GM23338 (cell line): ENCODE measurements at regions not wholly inside any gene's neighbourhood (a gene's known extent, or its start where the extent isn't known, plus 50 kb on each side); places are given as distances from the start of the nearest gene placed in this dataset.

Experiments used
- ATAC-seq: fragments of 200-7000 bp; cut with Tn5 transposase; 3 replicates; pipeline ENCODE4 v1.9.1; 2020
- DNase-seq: peaks from one replicate; pipeline ENCODE4 v3.0.0-alpha.2; 2015; ENCODE audit warnings: low spot score
- H2AFZ ChIP-seq: fragments of 200-600 bp; sonication (generic); 2 replicates; pipeline ENCODE4 v1.8.0; 2016; ENCODE audit warnings: antibody characterized with exemption, mild to moderate bottlenecking, moderate library complexity
- H3F3A ChIP-seq: fragments of 200-600 bp; sonication (generic); replicated peaks from 2 replicates; pipeline ENCODE4 v1.8.0; 2017; ENCODE audit warnings: antibody characterized with exemption, mixed run types, low read depth
- H3K27ac ChIP-seq: fragments of 200-600 bp; sonication (generic); 2 replicates; pipeline ENCODE4 v1.6.1; 2016; ENCODE audit warnings: low read depth
- H3K27me3 ChIP-seq: fragments of 200-600 bp; sonication (generic); 2 replicates; pipeline ENCODE4 v1.8.0; 2016; ENCODE audit warnings: mild to moderate bottlenecking, mixed run types, moderate library complexity; ENCODE audit not compliant: insufficient read depth
- H3K36me3 ChIP-seq: fragments of 200-600 bp; sonication (generic); 2 replicates; pipeline ENCODE4 v1.8.0; 2016; ENCODE audit warnings: mild to moderate bottlenecking; ENCODE audit not compliant: insufficient read depth
- H3K4me1 ChIP-seq: fragments of 200-600 bp; sonication (generic); 2 replicates; pipeline ENCODE4 v1.8.0; 2016; ENCODE audit warnings: mild to moderate bottlenecking, moderate library complexity; ENCODE audit not compliant: insufficient read depth
- H3K4me2 ChIP-seq: fragments of 200-600 bp; sonication (generic); 2 replicates; pipeline ENCODE4 v1.7.1; 2017; ENCODE audit warnings: mixed run types
- H3K4me3 ChIP-seq: fragments of 200-600 bp; sonication (generic); 2 replicates; pipeline ENCODE4 v1.6.1; 2016; ENCODE audit warnings: mixed run types
- H3K79me2 ChIP-seq: fragments of 200-600 bp; sonication (generic); replicated peaks from 2 replicates; pipeline ENCODE4 v1.8.0; 2017; ENCODE audit warnings: mild to moderate bottlenecking; ENCODE audit not compliant: insufficient read depth
- H3K9me2 ChIP-seq: fragments of 200-600 bp; sonication (generic); 2 replicates; pipeline ENCODE4 v1.8.0; 2017; ENCODE audit not compliant: insufficient read depth
- H4K20me1 ChIP-seq: fragments of 200-600 bp; sonication (generic); replicated peaks from 2 replicates; pipeline ENCODE4 v1.8.0; 2017; ENCODE audit warnings: mild to moderate bottlenecking; ENCODE audit not compliant: insufficient read depth
- H3K27ac Mint-ChIP-seq: 2 replicates; pipeline ENCODE4 v1.8.0; 2020; ENCODE audit warnings: inconsistent platforms, mild to moderate bottlenecking, moderate library complexity, mixed read lengths
- H3K27me3 Mint-ChIP-seq: 3 replicates; pipeline ENCODE4 v1.8.0; 2022; ENCODE audit warnings: low read depth, mild to moderate bottlenecking, moderate library complexity, mixed read lengths, inconsistent platforms; ENCODE audit not compliant: insufficient read depth, poor library complexity
- H3K36me3 Mint-ChIP-seq: 3 replicates; pipeline ENCODE4 v1.8.0; 2021; ENCODE audit warnings: low read depth, mild to moderate bottlenecking, inconsistent platforms, moderate library complexity, mixed read lengths
- H3K4me1 Mint-ChIP-seq: 3 replicates; pipeline ENCODE4 v1.8.0; 2020; ENCODE audit warnings: mild to moderate bottlenecking, inconsistent platforms, mixed read lengths
- H3K4me3 Mint-ChIP-seq: 3 replicates; pipeline ENCODE4 v1.8.0; 2021; ENCODE audit warnings: moderate library complexity, mild to moderate bottlenecking, inconsistent platforms, mixed read lengths
- H3K9me3 Mint-ChIP-seq: 3 replicates; pipeline ENCODE4 v1.8.0; 2020; ENCODE audit warnings: moderate library complexity, mild to moderate bottlenecking, inconsistent platforms, mixed read lengths
- CREB1 ChIP-seq: fragments of 250-450 bp; sonication (Bioruptor Pico); IDR thresholded peaks from 2 replicates; pipeline ENCODE4 v1.5.0; 2020; ENCODE audit warnings: low read depth, mild to moderate bottlenecking, moderate library complexity
- ETS1 ChIP-seq: IDR thresholded peaks from 2 replicates; pipeline ENCODE4 v1.6.1; 2016; ENCODE audit warnings: antibody characterized with exemption
- EZH2 ChIP-seq: fragments of 200-600 bp; sonication (generic); IDR thresholded peaks from one replicate; pipeline ENCODE4 v1.8.0; 2017; ENCODE audit warnings: antibody characterized with exemption, mild to moderate bottlenecking, low read depth; ENCODE audit not compliant: unreplicated experiment
- JUNB ChIP-seq: IDR thresholded peaks from one replicate; pipeline ENCODE4 v1.6.1; 2016; ENCODE audit warnings: antibody characterized with exemption; ENCODE audit not compliant: unreplicated experiment
- POLR2AphosphoS5 ChIP-seq: IDR thresholded peaks from 2 replicates; pipeline ENCODE4 v1.6.1; 2016; ENCODE audit warnings: antibody characterized with exemption, low read depth
- REST ChIP-seq: IDR thresholded peaks from one replicate; pipeline ENCODE4 v1.6.1; 2018; ENCODE audit warnings: antibody characterized with exemption; ENCODE audit not compliant: unreplicated experiment
- ZNF114 ChIP-seq: fragments of 250-450 bp; sonication (Bioruptor Pico); IDR thresholded peaks from 2 replicates; pipeline ENCODE4 v1.5.0; 2020; ENCODE audit warnings: mild to moderate bottlenecking, moderate library complexity
- ZNF331 ChIP-seq: fragments of 250-450 bp; sonication (Bioruptor Pico); IDR thresholded peaks from 2 replicates; pipeline ENCODE4 v1.5.0; 2020; ENCODE audit warnings: low read depth, mild to moderate bottlenecking, moderate library complexity
- TF ChIP-seq, protein P1 (sequence below): fragments of 250-450 bp; sonication (Bioruptor Pico); IDR thresholded peaks from 2 replicates; pipeline ENCODE4 v1.5.0; 2020; ENCODE audit warnings: mild to moderate bottlenecking, moderate library complexity
- TF ChIP-seq, protein P2 (sequence below), 2 experiments: fragments of 200-600 bp in 1 of 2; sonication (generic) in 1 of 2; conservative IDR thresholded peaks; 2 replicates each; pipeline versions ENCODE4 v1.5.1 to v1.6.1; 2016 to 2017; ENCODE audit warnings: antibody characterized with exemption in 2 of 2, low read depth in 2 of 2, mild to moderate bottlenecking in 2 of 2, moderate library complexity in 1 of 2

- TF ChIP-seq, protein P1, sequence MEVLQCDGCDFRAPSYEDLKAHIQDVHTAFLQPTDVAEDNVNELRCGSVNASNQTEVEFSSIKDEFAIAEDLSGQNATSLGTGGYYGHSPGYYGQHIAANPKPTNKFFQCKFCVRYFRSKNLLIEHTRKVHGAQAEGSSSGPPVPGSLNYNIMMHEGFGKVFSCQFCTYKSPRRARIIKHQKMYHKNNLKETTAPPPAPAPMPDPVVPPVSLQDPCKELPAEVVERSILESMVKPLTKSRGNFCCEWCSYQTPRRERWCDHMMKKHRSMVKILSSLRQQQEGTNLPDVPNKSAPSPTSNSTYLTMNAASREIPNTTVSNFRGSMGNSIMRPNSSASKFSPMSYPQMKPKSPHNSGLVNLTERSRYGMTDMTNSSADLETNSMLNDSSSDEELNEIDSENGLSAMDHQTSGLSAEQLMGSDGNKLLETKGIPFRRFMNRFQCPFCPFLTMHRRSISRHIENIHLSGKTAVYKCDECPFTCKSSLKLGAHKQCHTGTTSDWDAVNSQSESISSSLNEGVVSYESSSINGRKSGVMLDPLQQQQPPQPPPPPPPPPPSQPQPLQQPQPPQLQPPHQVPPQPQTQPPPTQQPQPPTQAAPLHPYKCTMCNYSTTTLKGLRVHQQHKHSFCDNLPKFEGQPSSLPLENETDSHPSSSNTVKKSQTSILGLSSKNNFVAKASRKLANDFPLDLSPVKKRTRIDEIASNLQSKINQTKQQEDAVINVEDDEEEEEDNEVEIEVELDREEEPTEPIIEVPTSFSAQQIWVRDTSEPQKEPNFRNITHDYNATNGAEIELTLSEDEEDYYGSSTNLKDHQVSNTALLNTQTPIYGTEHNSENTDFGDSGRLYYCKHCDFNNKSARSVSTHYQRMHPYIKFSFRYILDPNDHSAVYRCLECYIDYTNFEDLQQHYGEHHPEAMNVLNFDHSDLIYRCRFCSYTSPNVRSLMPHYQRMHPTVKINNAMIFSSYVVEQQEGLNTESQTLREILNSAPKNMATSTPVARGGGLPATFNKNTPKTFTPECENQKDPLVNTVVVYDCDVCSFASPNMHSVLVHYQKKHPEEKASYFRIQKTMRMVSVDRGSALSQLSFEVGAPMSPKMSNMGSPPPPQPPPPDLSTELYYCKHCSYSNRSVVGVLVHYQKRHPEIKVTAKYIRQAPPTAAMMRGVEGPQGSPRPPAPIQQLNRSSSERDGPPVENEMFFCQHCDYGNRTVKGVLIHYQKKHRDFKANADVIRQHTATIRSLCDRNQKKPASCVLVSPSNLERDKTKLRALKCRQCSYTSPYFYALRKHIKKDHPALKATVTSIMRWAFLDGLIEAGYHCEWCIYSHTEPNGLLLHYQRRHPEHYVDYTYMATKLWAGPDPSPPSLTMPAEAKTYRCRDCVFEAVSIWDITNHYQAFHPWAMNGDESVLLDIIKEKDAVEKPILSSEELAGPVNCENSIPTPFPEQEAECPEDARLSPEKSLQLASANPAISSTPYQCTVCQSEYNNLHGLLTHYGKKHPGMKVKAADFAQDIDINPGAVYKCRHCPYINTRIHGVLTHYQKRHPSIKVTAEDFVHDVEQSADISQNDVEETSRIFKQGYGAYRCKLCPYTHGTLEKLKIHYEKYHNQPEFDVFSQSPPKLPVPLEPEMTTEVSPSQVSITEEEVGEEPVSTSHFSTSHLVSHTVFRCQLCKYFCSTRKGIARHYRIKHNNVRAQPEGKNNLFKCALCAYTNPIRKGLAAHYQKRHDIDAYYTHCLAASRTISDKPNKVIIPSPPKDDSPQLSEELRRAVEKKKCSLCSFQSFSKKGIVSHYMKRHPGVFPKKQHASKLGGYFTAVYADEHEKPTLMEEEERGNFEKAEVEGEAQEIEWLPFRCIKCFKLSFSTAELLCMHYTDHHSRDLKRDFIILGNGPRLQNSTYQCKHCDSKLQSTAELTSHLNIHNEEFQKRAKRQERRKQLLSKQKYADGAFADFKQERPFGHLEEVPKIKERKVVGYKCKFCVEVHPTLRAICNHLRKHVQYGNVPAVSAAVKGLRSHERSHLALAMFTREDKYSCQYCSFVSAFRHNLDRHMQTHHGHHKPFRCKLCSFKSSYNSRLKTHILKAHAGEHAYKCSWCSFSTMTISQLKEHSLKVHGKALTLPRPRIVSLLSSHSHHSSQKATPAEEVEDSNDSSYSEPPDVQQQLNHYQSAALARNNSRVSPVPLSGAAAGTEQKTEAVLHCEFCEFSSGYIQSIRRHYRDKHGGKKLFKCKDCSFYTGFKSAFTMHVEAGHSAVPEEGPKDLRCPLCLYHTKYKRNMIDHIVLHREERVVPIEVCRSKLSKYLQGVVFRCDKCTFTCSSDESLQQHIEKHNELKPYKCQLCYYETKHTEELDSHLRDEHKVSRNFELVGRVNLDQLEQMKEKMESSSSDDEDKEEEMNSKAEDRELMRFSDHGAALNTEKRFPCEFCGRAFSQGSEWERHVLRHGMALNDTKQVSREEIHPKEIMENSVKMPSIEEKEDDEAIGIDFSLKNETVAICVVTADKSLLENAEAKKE (CRISPR knock-in tag): no peak
- TF ChIP-seq ZNF114 (CRISPR knock-in tag): no peak
Measured at GRCh38 chr13:50573066-50573465, 270.4 kb downstream of the DLEU7 start (continued).

DNA sequence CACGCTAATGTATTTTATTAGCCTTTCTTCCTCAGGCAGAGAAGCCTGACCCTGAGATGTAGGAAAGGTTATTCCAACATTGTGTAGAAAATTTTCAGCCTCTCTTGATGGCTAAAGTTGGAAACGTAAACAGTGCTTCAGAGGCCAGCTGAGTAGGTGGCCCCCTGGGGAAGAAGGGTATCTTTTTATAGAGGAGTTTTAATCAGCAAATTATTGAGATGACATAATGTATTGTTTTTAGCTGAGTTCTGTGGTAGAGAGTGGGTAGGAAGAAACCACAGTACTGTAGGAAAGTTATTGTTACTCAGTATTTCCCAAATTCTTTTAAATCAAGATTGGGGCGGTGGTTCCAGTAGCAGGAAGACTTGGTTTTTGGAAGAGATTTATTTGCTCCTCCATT lies 268.8 kb downstream of the DLEU7 start:
- H4K20me1 ChIP-seq: no peaks in the 10 kb centered on the region
- H3K4me2 ChIP-seq: no peak overlapping the region
- no peak overlapping the region for H3K4me3 ChIP-seq
- no peaks in the 10 kb centered on the region for H3K36me3 ChIP-seq
- Mint-ChIP-seq H3K4me3 (no peak overlapping the region), H3K27ac (no peak overlapping the region), H3K27me3 (no peaks in the 10 kb centered on the region), H3K9me3 (no peaks in the 10 kb centered on the region), H3K4me1 (no peaks in the 10 kb centered on the region; the same call in 2 of the 3 replicates), H3K36me3 (no peaks in the 10 kb centered on the region)
- H3K4me1 ChIP-seq: no peaks in the 10 kb centered on the region
- H3K9me2 ChIP-seq: peaks cover 23% of the 10 kb centered on the region
- peaks cover 5% of the 10 kb centered on the region for H3F3A ChIP-seq
- H3K27me3 ChIP-seq: no peaks in the 10 kb centered on the region
- H3K79me2 ChIP-seq: no peaks in the 10 kb centered on the region
- DNase-seq: no peak
- no peak overlapping the region for H2AFZ ChIP-seq
- no peak for ATAC-seq
- H3K27ac ChIP-seq: no peak overlapping the region
- no peak for TF ChIP-seq ZNF331 (CRISPR knock-in tag)
- TF ChIP-seq ZNF114 (CRISPR knock-in tag): no peak
- no peak for TF ChIP-seq REST
- TF ChIP-seq JUNB: no peak
- TF ChIP-seq EZH2: no peak
- no peak for TF ChIP-seq POLR2AphosphoS5
- TF ChIP-seq CREB1 (CRISPR knock-in tag): no peak
- TF ChIP-seq ETS1: no peak
- TF ChIP-seq, protein P2, sequence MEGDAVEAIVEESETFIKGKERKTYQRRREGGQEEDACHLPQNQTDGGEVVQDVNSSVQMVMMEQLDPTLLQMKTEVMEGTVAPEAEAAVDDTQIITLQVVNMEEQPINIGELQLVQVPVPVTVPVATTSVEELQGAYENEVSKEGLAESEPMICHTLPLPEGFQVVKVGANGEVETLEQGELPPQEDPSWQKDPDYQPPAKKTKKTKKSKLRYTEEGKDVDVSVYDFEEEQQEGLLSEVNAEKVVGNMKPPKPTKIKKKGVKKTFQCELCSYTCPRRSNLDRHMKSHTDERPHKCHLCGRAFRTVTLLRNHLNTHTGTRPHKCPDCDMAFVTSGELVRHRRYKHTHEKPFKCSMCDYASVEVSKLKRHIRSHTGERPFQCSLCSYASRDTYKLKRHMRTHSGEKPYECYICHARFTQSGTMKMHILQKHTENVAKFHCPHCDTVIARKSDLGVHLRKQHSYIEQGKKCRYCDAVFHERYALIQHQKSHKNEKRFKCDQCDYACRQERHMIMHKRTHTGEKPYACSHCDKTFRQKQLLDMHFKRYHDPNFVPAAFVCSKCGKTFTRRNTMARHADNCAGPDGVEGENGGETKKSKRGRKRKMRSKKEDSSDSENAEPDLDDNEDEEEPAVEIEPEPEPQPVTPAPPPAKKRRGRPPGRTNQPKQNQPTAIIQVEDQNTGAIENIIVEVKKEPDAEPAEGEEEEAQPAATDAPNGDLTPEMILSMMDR (conservative IDR thresholded peaks at IDR 0.05; ENCODE audit: low read depth in 2 of 2): no peak
